Hepatocyte (in vitro differentiated cells): ENCODE measurements at regions not wholly inside any gene's neighbourhood (a gene's known extent, or its start where the extent isn't known, plus 50 kb on each side); places are given as distances from the start of the nearest gene placed in this dataset.
A peak's percentile ranks its signal among the peaks of the same experiment; 100 is the strongest.

ENCODE experiments used
- DNase-seq: peaks from one replicate; pipeline ENCODE4 v3.0.0-alpha.2; 2016; ENCODE audit warnings: low spot score
- H2AFZ ChIP-seq: fragments of 200-600 bp; sonication (generic); 2 replicates; pipeline ENCODE4 v1.6.0; 2016; ENCODE audit warnings: antibody characterized with exemption, mild to moderate bottlenecking
- H3K27ac ChIP-seq: fragments of 200-600 bp; sonication (generic); 2 replicates; pipeline ENCODE4 v1.5.1; 2016; ENCODE audit warnings: mild to moderate bottlenecking
- H3K27me3 ChIP-seq: fragments of 200-600 bp; sonication (generic); 2 replicates; pipeline ENCODE4 v1.6.1; 2016
- H3K36me3 ChIP-seq: fragments of 200-600 bp; sonication (generic); replicated peaks from 2 replicates; pipeline ENCODE4 v1.5.1; 2016; ENCODE audit warnings: low read depth; ENCODE audit not compliant: insufficient read depth
- H3K4me1 ChIP-seq: fragments of 200-600 bp; sonication (generic); 2 replicates; pipeline ENCODE4 v1.5.1; 2016; ENCODE audit warnings: mild to moderate bottlenecking, moderate library complexity; ENCODE audit not compliant: insufficient read depth
- H3K4me2 ChIP-seq: fragments of 200-600 bp; sonication (generic); 2 replicates; pipeline ENCODE4 v1.6.0; 2016
- H3K4me3 ChIP-seq: fragments of 200-600 bp; sonication (generic); 2 replicates; pipeline ENCODE4 v1.5.1; 2016; ENCODE audit warnings: mild to moderate bottlenecking
- H3K79me2 ChIP-seq: fragments of 200-600 bp; sonication (generic); 2 replicates; pipeline ENCODE4 v1.6.0; 2017; ENCODE audit warnings: mild to moderate bottlenecking
- H3K9me2 ChIP-seq: fragments of 200-600 bp; sonication (generic); replicated peaks from 2 replicates; pipeline ENCODE4 v1.6.0; 2017; ENCODE audit warnings: mild to moderate bottlenecking; ENCODE audit not compliant: insufficient read depth
- H3K9me3 ChIP-seq: fragments of 200-600 bp; sonication (generic); 2 replicates; pipeline ENCODE4 v1.5.1; 2016; ENCODE audit warnings: low read depth, mild to moderate bottlenecking
- H4K20me1 ChIP-seq: fragments of 200-600 bp; sonication (generic); 2 replicates; pipeline ENCODE4 v1.6.0; 2016; ENCODE audit warnings: mild to moderate bottlenecking; ENCODE audit not compliant: insufficient read depth, poor library complexity, severe bottlenecking
- EZH2 ChIP-seq: fragments of 200-600 bp; sonication (generic); IDR thresholded peaks from 2 replicates; pipeline ENCODE4 v1.6.1; 2016; ENCODE audit warnings: antibody characterized with exemption, mild to moderate bottlenecking, borderline replicate concordance
- EZH2phosphoT487 ChIP-seq: fragments of 200-600 bp; sonication (generic); IDR thresholded peaks from one replicate; pipeline ENCODE4 v1.6.1; 2018; ENCODE audit warnings: antibody characterized with exemption, mild to moderate bottlenecking, low read depth, moderate library complexity; ENCODE audit not compliant: unreplicated experiment, severe bottlenecking
- WGBS: methylation state at CpG from one replicate; pipeline ENCODE4 v1.1.6; 2016; ENCODE audit warnings: low lambda C conversion rate; ENCODE audit errors: missing lambda C conversion rate; 5-methylcytosine and 5-hydroxymethylcytosine counted together
- TF ChIP-seq, protein P1 (sequence below): fragments of 200-600 bp; sonication (generic); IDR thresholded peaks from 2 replicates; pipeline ENCODE4 v1.5.1; 2016; ENCODE audit warnings: antibody characterized with exemption, mild to moderate bottlenecking; ENCODE audit not compliant: poor library complexity

DNA sequence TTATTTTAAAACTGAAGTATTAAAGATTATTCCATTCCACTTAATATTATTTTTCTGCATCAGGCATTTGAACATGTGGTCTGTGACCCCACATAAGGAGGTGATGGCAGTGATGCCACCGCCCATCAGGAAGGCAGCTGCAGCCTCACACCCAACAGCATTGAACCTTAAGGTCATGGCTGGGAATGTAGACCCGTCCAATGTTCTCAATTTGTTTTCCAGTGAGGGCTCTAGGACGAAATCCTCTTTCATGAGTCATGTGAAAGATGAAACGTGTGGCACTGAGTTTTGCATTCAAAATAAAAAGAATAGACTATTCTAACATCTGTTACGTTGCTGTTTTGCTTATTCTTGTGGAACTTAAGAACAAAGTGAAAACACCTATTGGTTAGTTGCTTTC is 74.5 kb upstream of the ANKRD10 start:
- Histone ChIP-seq H3K9me3 (no peaks in the 10 kb centered on the region), H3K4me2 (no peak overlapping the region), H3K4me1 (peaks cover 4% of the 10 kb centered on the region), H3K9me2 (no peaks in the 10 kb centered on the region), H3K27ac (no peak overlapping the region), H3K36me3 (no peaks in the 10 kb centered on the region), H2AFZ (no peak overlapping the region), H3K27me3 (no peaks in the 10 kb centered on the region), H3K4me3 (no peak overlapping the region), H3K79me2 (no peaks in the 10 kb centered on the region), H4K20me1 (no peaks in the 10 kb centered on the region)
- no peak for TF ChIP-seq EZH2phosphoT487
- TF ChIP-seq, protein P1, sequence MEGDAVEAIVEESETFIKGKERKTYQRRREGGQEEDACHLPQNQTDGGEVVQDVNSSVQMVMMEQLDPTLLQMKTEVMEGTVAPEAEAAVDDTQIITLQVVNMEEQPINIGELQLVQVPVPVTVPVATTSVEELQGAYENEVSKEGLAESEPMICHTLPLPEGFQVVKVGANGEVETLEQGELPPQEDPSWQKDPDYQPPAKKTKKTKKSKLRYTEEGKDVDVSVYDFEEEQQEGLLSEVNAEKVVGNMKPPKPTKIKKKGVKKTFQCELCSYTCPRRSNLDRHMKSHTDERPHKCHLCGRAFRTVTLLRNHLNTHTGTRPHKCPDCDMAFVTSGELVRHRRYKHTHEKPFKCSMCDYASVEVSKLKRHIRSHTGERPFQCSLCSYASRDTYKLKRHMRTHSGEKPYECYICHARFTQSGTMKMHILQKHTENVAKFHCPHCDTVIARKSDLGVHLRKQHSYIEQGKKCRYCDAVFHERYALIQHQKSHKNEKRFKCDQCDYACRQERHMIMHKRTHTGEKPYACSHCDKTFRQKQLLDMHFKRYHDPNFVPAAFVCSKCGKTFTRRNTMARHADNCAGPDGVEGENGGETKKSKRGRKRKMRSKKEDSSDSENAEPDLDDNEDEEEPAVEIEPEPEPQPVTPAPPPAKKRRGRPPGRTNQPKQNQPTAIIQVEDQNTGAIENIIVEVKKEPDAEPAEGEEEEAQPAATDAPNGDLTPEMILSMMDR: no peak
- DNase-seq: no peak
- WGBS: 84% methylated on average over 5 of the region's 5 CpGs

DNA sequence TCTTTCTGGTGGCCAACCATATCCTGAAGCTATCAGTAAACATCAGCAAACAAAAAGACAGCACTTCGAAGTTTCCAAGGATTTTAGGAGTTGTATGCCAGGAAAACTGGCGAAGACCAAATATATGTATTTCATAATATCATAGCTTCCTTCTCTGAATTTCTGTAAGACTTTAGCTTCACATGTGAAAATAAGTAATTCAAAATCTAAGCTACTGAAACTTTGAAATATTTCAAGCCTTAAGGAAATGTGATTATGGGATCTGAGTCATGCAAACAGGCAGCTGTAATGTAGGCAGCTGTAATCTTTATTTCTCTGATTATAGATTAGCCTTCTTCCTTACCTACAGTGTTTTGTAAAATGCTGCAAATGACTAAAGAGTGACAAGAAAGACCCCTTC is 70.7 kb upstream of the ANKRD10 start:
- Histone ChIP-seq H3K9me3 (no peaks in the 10 kb centered on the region), H3K27ac (peak overlapping the region; percentile 17), H4K20me1 (no peaks in the 10 kb centered on the region), H3K27me3 (no peaks in the 10 kb centered on the region), H3K36me3 (no peaks in the 10 kb centered on the region), H3K9me2 (no peaks in the 10 kb centered on the region), H3K79me2 (no peaks in the 10 kb centered on the region), H2AFZ (no peak overlapping the region), H3K4me3 (no peak overlapping the region), H3K4me2 (no peak overlapping the region), H3K4me1 (peaks cover 4% of the 10 kb centered on the region)
- TF ChIP-seq EZH2 (no peak), EZH2phosphoT487 (no peak)
- TF ChIP-seq, protein P1: no peak
- no peak for DNase-seq
- 62% methylated on average over 2 of the region's 2 CpGs for WGBS

DNA sequence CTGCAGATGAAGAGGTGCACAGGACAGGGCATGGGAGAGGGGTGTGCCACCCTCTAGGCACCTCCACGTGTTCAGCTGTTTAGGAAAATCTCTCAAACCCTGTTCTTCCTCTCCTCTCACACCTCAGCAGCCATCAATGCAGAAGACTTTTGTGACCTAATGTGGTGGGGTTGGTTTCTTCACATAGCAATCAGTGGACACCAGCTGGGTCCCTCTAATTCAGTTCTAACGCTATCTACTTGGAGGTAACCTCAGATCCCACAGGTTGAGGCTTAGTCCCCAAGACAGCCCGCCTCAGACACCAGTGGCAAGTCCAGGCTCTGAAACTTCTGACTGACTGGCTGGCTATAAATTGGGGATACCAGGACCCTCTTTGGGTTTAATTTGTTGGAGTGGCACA is 69.9 kb upstream of the ANKRD10 start:
- Histone ChIP-seq H3K79me2 (no peaks in the 10 kb centered on the region), H3K9me3 (no peaks in the 10 kb centered on the region), H2AFZ (no peak overlapping the region), H3K4me3 (no peak overlapping the region), H3K27me3 (no peaks in the 10 kb centered on the region), H3K9me2 (no peaks in the 10 kb centered on the region), H3K27ac (no peak overlapping the region), H3K4me2 (no peak overlapping the region), H4K20me1 (no peaks in the 10 kb centered on the region), H3K36me3 (no peaks in the 10 kb centered on the region), H3K4me1 (peaks cover 4% of the 10 kb centered on the region)
- no peak for DNase-seq
- TF ChIP-seq EZH2: no peak
- no peak for TF ChIP-seq EZH2phosphoT487
- TF ChIP-seq, protein P1: no peak
- 90% methylated on average over 3 of the region's 3 CpGs for WGBS

DNA sequence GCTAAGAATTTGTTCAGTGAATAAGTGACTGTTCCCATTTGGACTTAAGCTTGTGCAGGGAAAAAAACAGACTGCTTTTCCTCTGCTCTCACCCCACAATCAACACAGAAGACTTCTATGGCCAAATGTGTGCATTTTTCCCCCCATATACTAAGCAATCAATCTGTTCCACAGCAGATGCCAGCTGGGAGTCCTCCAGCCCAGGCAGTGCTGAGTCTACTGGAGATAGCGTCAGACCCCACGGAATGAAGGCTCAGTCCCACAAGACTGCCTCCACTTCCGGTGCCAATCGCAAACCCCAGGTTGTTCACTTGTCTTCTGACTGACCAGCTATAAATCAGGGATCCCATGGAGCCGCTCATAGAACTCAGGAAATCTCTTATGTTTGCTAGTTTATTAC is 69.5 kb upstream of the ANKRD10 start:
- Histone ChIP-seq H3K9me3 (no peaks in the 10 kb centered on the region), H3K36me3 (no peaks in the 10 kb centered on the region), H3K79me2 (no peaks in the 10 kb centered on the region), H2AFZ (no peak overlapping the region), H4K20me1 (no peaks in the 10 kb centered on the region), H3K4me2 (no peak overlapping the region), H3K27ac (no peak overlapping the region), H3K4me3 (no peak overlapping the region), H3K9me2 (no peaks in the 10 kb centered on the region), H3K4me1 (peaks cover 4% of the 10 kb centered on the region), H3K27me3 (no peaks in the 10 kb centered on the region)
- whole genome bisulfite sequencing: 67% methylated on average over 5 of the region's 5 CpGs
- no peak for DNase-seq
- TF ChIP-seq, protein P1: no peak
- no peak for TF ChIP-seq EZH2phosphoT487
- no peak for TF ChIP-seq EZH2
